RWPE1 (cell line): ENCODE measurements at regions not wholly inside any gene's neighbourhood (a gene's known extent, or its start where the extent isn't known, plus 50 kb on each side); places are given as distances from the start of the nearest gene placed in this dataset.
"Not testable (repeated sequence)": the region's sequence is repeated elsewhere in the genome, so short reads cannot be mapped to it uniquely, and the experiment has no call there.

ENCODE experiments used
- CTCF ChIA-PET: fragments of 350-600 bp; sonication (Branson Sonifier 250); formaldehyde crosslinking; extraction: SDS; loops from one replicate; lab custom pipeline; 2021; lab: Yijun Ruan, JAX
- POLR2A ChIA-PET: fragments of 400-600 bp; formaldehyde crosslinking; extraction: SDS; loops from one replicate; lab custom pipeline; 2020; ENCODE audit warnings: antibody characterized with exemption; ENCODE audit not compliant: low non-redundant PET; lab: Yijun Ruan, JAX
- DNase-seq: peaks from one replicate; pipeline ENCODE4 v3.0.0; 2012; ENCODE audit warnings: low spot score
- H3K27ac ChIP-seq: fragments of 450-650 bp; 2 replicates; pipeline ENCODE4 v1.5.1; 2017
- CTCF ChIP-seq: fragments of 450-650 bp; conservative IDR thresholded peaks from 2 replicates; pipeline ENCODE4 v1.5.1; 2017; ENCODE audit warnings: low read depth, mild to moderate bottlenecking

DNA sequence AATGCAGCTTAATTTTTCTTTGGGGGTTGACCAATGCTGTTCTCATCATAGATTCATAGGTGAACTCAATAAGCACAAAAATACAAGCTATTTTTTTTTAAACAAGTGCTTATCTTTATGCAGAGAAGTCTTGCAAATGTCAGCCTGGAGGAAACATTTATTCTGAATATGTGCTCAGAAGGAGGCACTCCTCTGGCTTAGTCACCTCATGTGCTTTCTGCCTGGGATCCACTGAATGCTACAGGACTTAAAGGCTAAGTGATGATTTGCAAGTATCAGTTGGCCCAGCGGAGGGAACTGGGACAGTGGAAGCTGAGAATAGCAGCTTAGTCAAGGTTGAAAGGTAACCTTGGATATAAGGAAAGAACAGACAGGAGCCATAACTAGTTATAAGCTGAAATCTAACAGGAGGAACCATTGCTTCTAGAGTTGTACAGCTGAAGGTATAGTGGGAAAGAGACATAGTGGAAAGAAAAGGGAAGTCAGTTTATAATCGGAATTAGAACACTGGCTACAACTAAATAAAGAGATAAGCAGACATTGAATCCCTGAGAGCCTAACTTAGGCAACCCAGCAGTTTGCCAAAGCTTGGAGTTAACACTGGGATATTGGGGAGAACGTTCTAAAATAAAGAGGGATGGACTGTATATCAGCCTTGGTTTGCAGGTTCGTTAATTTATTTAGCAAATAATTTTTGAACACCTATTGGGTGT, 488.7 kb downstream of the SUCLG1 start:
- CTCF ChIA-PET: no interaction called here
- no peak overlapping the region for H3K27ac ChIP-seq
- POLR2A ChIA-PET: no interaction called here
- DNase-seq: no peak
- no peak for TF ChIP-seq CTCF

- POLR2A ChIA-PET: no interaction called here
These were observed 490.0 kb downstream of the SUCLG1 start for GRCh38 chr2:83969085-83969484.

DNA sequence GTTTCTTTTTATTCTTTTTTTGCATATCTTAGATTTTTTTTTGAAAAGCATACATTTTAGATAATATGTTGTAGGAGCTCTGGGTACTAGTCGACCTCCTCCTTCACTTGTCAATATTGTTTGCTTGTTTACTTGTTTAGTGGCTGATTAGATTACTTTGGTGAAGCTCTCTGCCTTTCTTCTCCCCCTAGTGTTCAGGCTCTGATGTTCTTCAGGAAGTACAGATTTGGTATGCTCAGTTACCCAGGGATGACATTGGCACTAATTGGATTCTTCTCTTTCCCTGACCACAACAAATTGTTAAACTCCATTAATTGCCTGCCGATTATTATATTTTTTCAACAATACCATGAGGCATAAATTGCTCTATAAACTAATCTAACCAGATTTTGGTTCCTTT, 491.2 kb downstream of the SUCLG1 start:
- CTCF ChIA-PET: interaction anchor here (0.7 to 1.0 kb wide), 4 partner anchors 82 to 325 kb away, joined by 3 to 4 read pairs (median 3); no protein-coding TSS in a partner anchor

More at GRCh38 chr2:83969085-83969484, 490.0 kb downstream of the SUCLG1 start:
- DNase-seq: no peak
- CTCF ChIA-PET: no interaction called here
- no peak overlapping the region for H3K27ac ChIP-seq
- no peak for TF ChIP-seq CTCF

GRCh38 chr2:83966946-83967345, 492.1 kb downstream of the SUCLG1 start:
- DNase-seq, H3K27ac ChIP-seq, POLR2A ChIA-PET, CTCF ChIA-PET: not testable (repeated sequence)

More for the DNA sequence above, 491.2 kb downstream of the SUCLG1 start:
- no peak overlapping the region for H3K27ac ChIP-seq
- POLR2A ChIA-PET: no interaction called here
- no peak for DNase-seq
- TF ChIP-seq CTCF: no peak

DNA sequence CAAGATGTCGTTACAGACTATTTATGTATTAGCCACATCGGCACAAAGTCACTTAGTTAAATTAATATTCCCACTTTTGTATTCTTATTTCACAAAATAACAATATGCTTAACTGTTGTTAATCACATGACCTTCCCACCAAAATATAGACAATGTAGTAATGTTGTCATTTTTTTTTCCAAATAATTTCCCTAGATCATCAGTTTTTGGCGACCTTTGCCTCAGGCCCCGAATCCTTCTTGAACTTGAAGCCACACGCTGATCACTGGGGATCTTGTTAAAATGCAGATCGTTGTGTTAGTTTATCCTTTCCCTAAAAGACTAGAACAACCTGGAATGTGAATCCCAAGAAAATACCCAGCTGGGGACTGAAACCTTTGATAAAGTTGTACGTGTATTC, 497.6 kb downstream of the SUCLG1 start:
- POLR2A ChIA-PET: no interaction called here
- CTCF ChIA-PET: no interaction called here
- no peak overlapping the region for H3K27ac ChIP-seq
- no peak for TF ChIP-seq CTCF
- no peak for DNase-seq

- POLR2A ChIA-PET: interaction anchor here (0.5 kb wide), 1 partner anchor 1358 kb away, joined by 3 read pairs; no protein-coding TSS in a partner anchor
- CTCF ChIA-PET: interaction anchor here (0.6 kb wide), 1 partner anchor 15 kb away, joined by 3 read pairs; no protein-coding TSS in a partner anchor
- DNase-seq: no peak
- TF ChIP-seq CTCF: no peak
- H3K27ac ChIP-seq: no peak overlapping the region
These were observed 498.7 kb downstream of the SUCLG1 start for GRCh38 chr2:83960371-83960770.

- no peak for TF ChIP-seq CTCF
- POLR2A ChIA-PET: no interaction called here
- no peak for DNase-seq
- CTCF ChIA-PET: no interaction called here
- no peak overlapping the region for H3K27ac ChIP-seq
These were observed 499.8 kb downstream of the SUCLG1 start for GRCh38 chr2:83959266-83959665.
